GM12872 (cell line): ENCODE measurements at regions not wholly inside any gene's neighbourhood (a gene's known extent, or its start where the extent isn't known, plus 50 kb on each side); places are given as distances from the start of the nearest gene placed in this dataset.

Experiments
- CTCF ChIP-seq: IDR thresholded peaks from 3 replicates; pipeline ENCODE4 v1.5.1; 2011; ENCODE audit warnings: low read depth, mild to moderate bottlenecking, low read length, moderate library complexity; ENCODE audit not compliant: insufficient read depth

DNA sequence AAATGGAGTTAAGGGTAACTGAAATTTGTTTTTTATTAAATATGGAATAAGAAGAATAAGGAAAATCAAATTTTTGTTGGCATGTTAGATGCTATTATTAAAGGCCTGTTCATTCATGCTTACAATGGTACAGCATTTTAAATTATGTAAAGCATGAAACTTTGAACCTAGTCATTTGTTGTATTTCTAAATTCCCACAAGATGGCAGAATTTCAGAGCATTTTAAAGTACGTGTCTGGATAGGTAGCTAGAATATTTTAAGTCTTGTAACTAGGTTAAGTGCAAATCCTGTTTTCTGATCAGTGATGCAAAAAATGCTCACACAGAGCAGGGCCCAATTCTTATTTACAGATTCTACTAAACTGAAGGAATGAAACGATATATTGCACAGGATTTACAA is 585.6 kb upstream of the MIS18BP1 start:
- no peak for TF ChIP-seq CTCF

- TF ChIP-seq CTCF, result no peak
These were observed 566.1 kb upstream of the MIS18BP1 start for GRCh38 chr14:45819107-45819506.

- no peak for TF ChIP-seq CTCF
These were observed 558.2 kb upstream of the MIS18BP1 start for GRCh38 chr14:45811155-45811554.

DNA sequence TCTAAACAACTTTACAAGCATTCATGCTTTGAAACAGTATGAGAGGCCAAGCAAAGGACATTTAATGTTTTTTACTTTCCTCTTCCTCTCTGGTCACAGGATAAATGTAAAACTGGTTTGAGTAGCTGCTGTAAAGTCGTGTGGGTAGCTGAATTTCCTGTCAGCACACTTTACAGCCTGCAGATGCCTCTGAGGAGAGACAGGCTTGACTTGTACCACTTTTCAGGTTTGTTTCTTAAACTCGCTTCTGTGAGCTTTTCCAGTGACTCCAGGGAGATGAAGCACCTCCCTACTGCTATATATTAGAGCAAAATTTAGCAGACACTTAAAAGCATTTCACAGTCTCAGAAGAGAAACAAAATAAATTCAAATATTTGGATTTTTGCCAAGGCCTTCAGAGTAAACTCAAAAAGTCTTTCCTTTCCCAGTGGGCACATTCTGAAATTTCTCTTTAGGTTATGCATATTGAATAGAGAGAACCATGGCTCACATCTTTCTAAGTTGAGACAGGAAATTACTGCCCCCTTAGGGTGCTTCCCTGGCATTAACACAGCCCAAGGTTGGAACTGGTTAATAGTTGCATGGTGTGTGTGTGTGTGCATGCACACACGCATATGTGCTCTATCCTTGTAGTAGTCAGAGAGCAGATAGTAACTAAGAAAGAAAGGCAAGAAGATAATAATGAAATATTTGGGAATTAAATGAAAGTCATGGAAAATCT is 557.3 kb upstream of the MIS18BP1 start:
- TF ChIP-seq CTCF, result no peak

DNA sequence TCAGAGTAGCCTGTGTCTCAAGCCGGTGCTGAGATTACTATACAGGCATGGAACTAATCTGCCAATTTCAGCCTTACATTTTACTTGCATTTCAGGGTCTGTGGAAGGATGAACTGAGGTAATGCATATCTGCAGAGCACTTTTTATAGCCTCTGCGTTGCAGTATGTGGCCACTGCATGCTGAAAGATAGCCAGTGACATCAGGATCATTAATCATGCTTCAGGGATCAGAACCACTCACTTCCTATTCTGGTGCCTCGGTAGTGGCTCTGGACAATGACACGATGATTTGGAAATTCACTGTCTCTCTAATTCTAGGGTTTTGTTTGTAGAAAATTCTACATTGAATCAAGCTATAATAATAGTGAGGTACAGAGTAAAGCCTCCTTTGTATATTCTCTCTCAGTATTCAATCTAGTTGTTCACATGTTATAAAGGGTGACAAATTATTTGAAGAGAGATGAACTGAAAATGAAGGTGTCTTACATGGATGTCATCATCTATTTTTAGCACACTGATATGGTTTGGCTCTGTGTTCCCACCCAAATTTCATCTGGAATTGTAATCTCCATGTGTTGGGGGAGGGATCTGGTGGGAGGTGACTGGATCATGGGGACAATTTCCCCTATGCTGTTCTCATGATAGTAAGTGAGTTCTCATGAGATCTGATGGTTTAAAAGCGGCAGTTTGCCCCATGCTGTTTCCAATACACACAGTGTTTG is 554.3 kb upstream of the MIS18BP1 start:
- no peak for TF ChIP-seq CTCF

DNA sequence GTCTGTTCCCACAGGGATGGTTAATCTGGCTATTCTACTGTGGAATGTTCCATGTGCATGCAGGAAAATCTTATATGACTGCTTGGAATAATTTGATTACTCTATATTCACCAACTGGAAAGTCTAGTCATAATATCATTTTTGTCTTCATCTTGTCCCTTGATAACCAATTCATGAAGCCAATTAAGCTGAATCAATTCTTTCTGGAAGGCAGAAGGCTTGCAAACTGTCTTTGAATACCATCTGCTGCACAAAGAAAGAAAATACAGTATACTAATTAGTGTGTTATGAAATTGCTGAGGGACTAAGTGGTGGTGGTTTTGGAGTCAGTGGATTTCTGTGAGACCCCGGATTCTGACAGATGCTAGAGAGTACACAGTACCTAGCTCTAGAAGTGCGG is 546.5 kb upstream of the MIS18BP1 start:
- TF ChIP-seq CTCF, result no peak

- TF ChIP-seq CTCF, result no peak
These were observed 545.7 kb upstream of the MIS18BP1 start for GRCh38 chr14:45798659-45799058.
